Kasumi-1 (cell line): ENCODE measurements at regions not wholly inside any gene's neighbourhood (a gene's known extent, or its start where the extent isn't known, plus 50 kb on each side); places are given as distances from the start of the nearest gene placed in this dataset.
"Not testable (repeated sequence)": the region's sequence is repeated elsewhere in the genome, so short reads cannot be mapped to it uniquely, and the experiment has no call there.

Experiments
- DNase-seq, 2 experiments: peaks; one replicate each; lab custom pipeline; 2025; lab: John Stamatoyannopoulos, UW

GRCh38 chr1:72412286-72412685 lies 129.9 kb upstream of the NEGR1 start:
- no peak for DNase-seq

- DNase-seq = no peak
Observed at GRCh38 chr1:72399807-72400206, 117.5 kb upstream of the NEGR1 start.

GRCh38 chr1:72397786-72398185 lies 115.4 kb upstream of the NEGR1 start:
- DNase-seq = peak in 1 of 2 experiments; percentile 20

GRCh38 chr1:72394457-72394856 lies 112.1 kb upstream of the NEGR1 start:
- DNase-seq = no peak

GRCh38 chr1:72379072-72379471 lies 96.7 kb upstream of the NEGR1 start:
- no peak for DNase-seq

- DNase-seq = no peak
Observed at GRCh38 chr1:72375226-72375625, 92.9 kb upstream of the NEGR1 start.

GRCh38 chr1:72371259-72372035 lies 89.1 kb upstream of the NEGR1 start:
- no peak for DNase-seq

GRCh38 chr1:72370836-72371235 lies 88.5 kb upstream of the NEGR1 start:
- DNase-seq = not testable (repeated sequence)

- DNase-seq = no peak
Observed at GRCh38 chr1:72369069-72369757, 86.9 kb upstream of the NEGR1 start.

- peak; percentile 85 to 90 for DNase-seq
Observed at GRCh38 chr1:72366466-72366865, 84.1 kb upstream of the NEGR1 start.

GRCh38 chr1:72365693-72366092 lies 83.4 kb upstream of the NEGR1 start:
- DNase-seq = no peak

- DNase-seq = no peak
Observed at GRCh38 chr1:72362538-72362937, 80.2 kb upstream of the NEGR1 start.

GRCh38 chr1:72357411-72357810 lies 75.1 kb upstream of the NEGR1 start:
- DNase-seq = no peak

- DNase-seq = no peak
Observed at GRCh38 chr1:72355899-72356298, 73.6 kb upstream of the NEGR1 start.

- DNase-seq = no peak
Observed at GRCh38 chr1:72341661-72342060, 59.3 kb upstream of the NEGR1 start.

- DNase-seq = no peak
Observed at GRCh38 chr1:72336776-72337175, 54.4 kb upstream of the NEGR1 start.
